ENCODE measurements at regions not wholly inside any gene's neighbourhood (a gene's known extent, or its start where the extent isn't known, plus 50 kb on each side); places are given as distances from the start of the nearest gene placed in this dataset.

- Histone ChIP-seq H3K4me1 (ENCODE audit: control insufficient read depth in 1 of 2, low read depth in 2 of 2) (no peaks in the 10 kb centered on the region), H3K27me3 (replicated peaks; ENCODE audit: insufficient read depth) (no peaks in the 10 kb centered on the region), H3K9me3 (no peaks in the 10 kb centered on the region), H3K4me3 (no peak overlapping the region), H3K27ac (no peak overlapping the region), H3K36me3 (no peaks in the 10 kb centered on the region)
- ATAC-seq (ENCODE audit: insufficient number of reproducible peaks, low FRiP score, low read depth): no peak
- DNase-seq (ENCODE audit: low spot score): no peak
- TF ChIP-seq CTCF (IDR thresholded peaks at IDR 0.05): no peak
These were observed 238.0 kb upstream of the ACTBL2 start for GRCh38 chr5:57720656-57721055.

GRCh38 chr5:57719216-57719615 lies 236.6 kb upstream of the ACTBL2 start:
- DNase-seq (ENCODE audit: low spot score) (no peak), ATAC-seq (ENCODE audit: insufficient number of reproducible peaks, low FRiP score, low read depth) (no peak)
- H3K4me1 ChIP-seq (ENCODE audit: control insufficient read depth in 1 of 2, low read depth in 2 of 2): no peaks in the 10 kb centered on the region
- H3K4me3 ChIP-seq: no peak overlapping the region
- H3K27ac ChIP-seq: no peak overlapping the region
- no peaks in the 10 kb centered on the region for H3K27me3 ChIP-seq (replicated peaks; ENCODE audit: insufficient read depth)
- TF ChIP-seq CTCF (IDR thresholded peaks at IDR 0.05): no peak
- H3K9me3 ChIP-seq: no peaks in the 10 kb centered on the region
- no peaks in the 10 kb centered on the region for H3K36me3 ChIP-seq

- no peak for ATAC-seq (ENCODE audit: insufficient number of reproducible peaks, low FRiP score, low read depth)
- Histone ChIP-seq H3K4me1 (ENCODE audit: control insufficient read depth in 1 of 2, low read depth in 2 of 2) (no peaks in the 10 kb centered on the region), H3K9me3 (no peaks in the 10 kb centered on the region), H3K27me3 (replicated peaks; ENCODE audit: insufficient read depth) (no peaks in the 10 kb centered on the region), H3K36me3 (no peaks in the 10 kb centered on the region), H3K27ac (no peak overlapping the region), H3K4me3 (no peak overlapping the region)
- no peak for TF ChIP-seq CTCF (IDR thresholded peaks at IDR 0.05)
- DNase-seq (ENCODE audit: low spot score): no peak
These were observed 235.5 kb upstream of the ACTBL2 start for GRCh38 chr5:57718155-57718554.

DNA sequence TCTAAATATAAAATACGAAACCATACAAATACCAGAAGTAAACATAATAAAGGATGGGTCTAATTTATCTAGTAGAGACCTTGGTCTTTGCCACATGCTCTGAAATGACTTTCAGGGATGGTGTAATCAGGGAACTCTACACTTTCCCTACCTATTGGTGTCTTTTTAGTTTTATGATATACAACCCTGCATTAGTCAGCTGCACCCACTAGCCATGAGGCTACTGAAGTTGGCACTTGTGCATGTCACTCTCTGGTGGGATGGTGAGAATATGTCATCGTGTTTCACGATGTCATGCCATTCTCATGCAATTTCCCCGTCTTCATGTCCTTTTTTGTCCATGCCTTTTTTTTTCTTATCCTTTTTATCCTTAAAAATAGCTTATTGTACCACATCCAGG lies 234.9 kb upstream of the ACTBL2 start:
- Histone ChIP-seq H3K4me1 (ENCODE audit: control insufficient read depth in 1 of 2, low read depth in 2 of 2) (no peaks in the 10 kb centered on the region), H3K9me3 (no peaks in the 10 kb centered on the region), H3K36me3 (no peaks in the 10 kb centered on the region), H3K27me3 (replicated peaks; ENCODE audit: insufficient read depth) (no peaks in the 10 kb centered on the region), H3K27ac (no peak overlapping the region), H3K4me3 (no peak overlapping the region)
- no peak for DNase-seq (ENCODE audit: low spot score)
- no peak for TF ChIP-seq CTCF (IDR thresholded peaks at IDR 0.05)
- ATAC-seq (ENCODE audit: insufficient number of reproducible peaks, low FRiP score, low read depth): no peak

- TF ChIP-seq CTCF (IDR thresholded peaks at IDR 0.05): no peak
- H3K4me3 ChIP-seq: no peak overlapping the region
- no peaks in the 10 kb centered on the region for H3K36me3 ChIP-seq
These were observed 234.1 kb upstream of the ACTBL2 start for GRCh38 chr5:57716661-57717060.

More at GRCh38 chr5:57716661-57717060, 234.1 kb upstream of the ACTBL2 start:
- Histone ChIP-seq H3K4me1 (ENCODE audit: control insufficient read depth in 1 of 2, low read depth in 2 of 2) (no peaks in the 10 kb centered on the region), H3K27me3 (replicated peaks; ENCODE audit: insufficient read depth) (no peaks in the 10 kb centered on the region), H3K9me3 (no peaks in the 10 kb centered on the region), H3K27ac (no peak overlapping the region)
- ATAC-seq (ENCODE audit: insufficient number of reproducible peaks, low FRiP score, low read depth) (no peak), DNase-seq (ENCODE audit: low spot score) (no peak)
